ENCODE measurements at regions not wholly inside any gene's neighbourhood (a gene's known extent, or its start where the extent isn't known, plus 50 kb on each side); places are given as distances from the start of the nearest gene placed in this dataset.

DNA sequence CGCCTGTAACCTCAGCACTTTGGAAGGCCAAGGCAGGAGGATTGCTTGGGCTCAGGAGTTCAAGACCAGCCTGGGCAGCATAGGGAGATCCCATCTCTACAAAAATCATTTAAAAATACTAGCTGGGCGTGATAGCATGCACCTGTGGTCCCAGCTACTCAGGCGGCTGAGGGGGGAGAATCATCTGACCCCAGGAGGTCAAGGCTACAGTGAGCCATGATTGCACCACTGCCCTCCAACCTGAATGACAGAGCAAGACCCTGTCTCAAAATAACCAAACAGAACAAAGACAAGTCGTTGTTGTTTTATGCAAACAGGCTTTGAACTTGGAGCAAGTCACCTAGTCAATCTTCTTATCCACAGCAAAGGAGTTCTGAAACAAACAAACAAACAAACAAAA is 82.0 kb upstream of the AKAP13 start:
- CTCF ChIA-PET: interaction anchor here (1.7 kb wide), 1 partner anchor 33 kb away, joined by 5 read pairs; no protein-coding TSS in a partner anchor
- no peak for TF ChIP-seq ARNT (IDR thresholded peaks at IDR 0.05)
- no peak for TF ChIP-seq ZNF384 (IDR thresholded peaks at IDR 0.05)
- no peak for TF ChIP-seq SUZ12 (IDR thresholded peaks at IDR 0.05)
- no peak for TF ChIP-seq SP1 (IDR thresholded peaks at IDR 0.05)
- no peak for TF ChIP-seq HDGF (IDR thresholded peaks at IDR 0.05; ENCODE audit: borderline replicate concordance)
- POLR2A ChIA-PET: no interaction called here
- DNase-seq (ENCODE audit: extremely low spot score): no peak

GRCh38 chr15:85298941-85299340 is 81.5 kb upstream of the AKAP13 start:
- no peak for DNase-seq (ENCODE audit: extremely low spot score)
- TF ChIP-seq LEF1 (IDR thresholded peaks at IDR 0.05; ENCODE audit: borderline replicate concordance): no peak
- TF ChIP-seq ARNT (IDR thresholded peaks at IDR 0.05): no peak
- TF ChIP-seq CTBP1 (IDR thresholded peaks at IDR 0.05; ENCODE audit: borderline replicate concordance): no peak
- no peak for TF ChIP-seq BHLHE40 (IDR thresholded peaks at IDR 0.05; ENCODE audit: borderline replicate concordance)
- no peak for TF ChIP-seq L3MBTL2 (conservative IDR thresholded peaks at IDR 0.05)
- no peak for TF ChIP-seq HDGF (IDR thresholded peaks at IDR 0.05; ENCODE audit: borderline replicate concordance)
- no peak for TF ChIP-seq FOXM1 (IDR thresholded peaks at IDR 0.05; ENCODE audit: borderline replicate concordance)
- TF ChIP-seq FOXK2 (IDR thresholded peaks at IDR 0.05): no peak
- no peak for TF ChIP-seq ELF4 (IDR thresholded peaks at IDR 0.05)
- TF ChIP-seq SP1 (IDR thresholded peaks at IDR 0.05): no peak
- TF ChIP-seq ZNF384 (IDR thresholded peaks at IDR 0.05): no peak
- TF ChIP-seq, protein P1, sequence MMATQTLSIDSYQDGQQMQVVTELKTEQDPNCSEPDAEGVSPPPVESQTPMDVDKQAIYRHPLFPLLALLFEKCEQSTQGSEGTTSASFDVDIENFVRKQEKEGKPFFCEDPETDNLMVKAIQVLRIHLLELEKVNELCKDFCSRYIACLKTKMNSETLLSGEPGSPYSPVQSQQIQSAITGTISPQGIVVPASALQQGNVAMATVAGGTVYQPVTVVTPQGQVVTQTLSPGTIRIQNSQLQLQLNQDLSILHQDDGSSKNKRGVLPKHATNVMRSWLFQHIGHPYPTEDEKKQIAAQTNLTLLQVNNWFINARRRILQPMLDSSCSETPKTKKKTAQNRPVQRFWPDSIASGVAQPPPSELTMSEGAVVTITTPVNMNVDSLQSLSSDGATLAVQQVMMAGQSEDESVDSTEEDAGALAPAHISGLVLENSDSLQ (IDR thresholded peaks at IDR 0.05): no peak
- TF ChIP-seq SUZ12 (IDR thresholded peaks at IDR 0.05): no peak
- no peak for TF ChIP-seq FOXA1 (IDR thresholded peaks at IDR 0.05)
- no peak for TF ChIP-seq TARDBP (IDR thresholded peaks at IDR 0.05)
- TF ChIP-seq NFRKB (IDR thresholded peaks at IDR 0.05): no peak
- ChIA-PET CTCF (interaction anchor here (0.7 to 1.7 kb wide), 6 partner anchors 9 to 429 kb away, joined by 3 to 8 read pairs (median 3); no protein-coding TSS in a partner anchor), POLR2A (no interaction called here)

DNA sequence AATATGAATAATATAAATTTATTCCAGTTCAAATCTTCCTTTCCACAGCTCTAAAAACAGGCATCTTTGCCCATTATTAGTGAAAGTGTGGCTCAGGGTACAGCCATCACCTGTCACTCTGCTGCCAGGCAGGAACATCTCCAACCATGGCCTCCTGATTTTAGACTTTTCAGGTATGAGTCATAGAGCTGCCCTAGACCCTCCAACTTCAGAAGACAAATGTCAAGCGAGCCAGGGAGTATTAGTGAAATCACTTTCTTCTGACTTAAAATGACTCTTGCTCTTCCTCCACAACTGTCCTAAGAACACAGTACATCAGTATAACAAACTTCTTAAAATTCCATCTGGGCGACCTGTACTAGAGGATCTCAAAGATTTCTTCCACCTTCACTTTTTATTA is 78.1 kb upstream of the AKAP13 start:
- DNase-seq (ENCODE audit: extremely low spot score): no peak
- POLR2A ChIA-PET: no interaction called here
- no peak for TF ChIP-seq HDGF (IDR thresholded peaks at IDR 0.05; ENCODE audit: borderline replicate concordance)
- no peak for TF ChIP-seq SP1 (IDR thresholded peaks at IDR 0.05)
- no peak for TF ChIP-seq FOXM1 (IDR thresholded peaks at IDR 0.05; ENCODE audit: borderline replicate concordance)
- no peak for TF ChIP-seq SUZ12 (IDR thresholded peaks at IDR 0.05)
- TF ChIP-seq LEF1 (IDR thresholded peaks at IDR 0.05; ENCODE audit: borderline replicate concordance): no peak
- TF ChIP-seq ARNT (IDR thresholded peaks at IDR 0.05): no peak
- no peak for TF ChIP-seq ZNF384 (IDR thresholded peaks at IDR 0.05)
- TF ChIP-seq FOXK2 (IDR thresholded peaks at IDR 0.05): no peak
- TF ChIP-seq NFRKB (IDR thresholded peaks at IDR 0.05): no peak
- no peak for TF ChIP-seq FOXA1 (IDR thresholded peaks at IDR 0.05)
- TF ChIP-seq, protein P1 (IDR thresholded peaks at IDR 0.05): no peak
- no peak for TF ChIP-seq L3MBTL2 (conservative IDR thresholded peaks at IDR 0.05)
- no peak for TF ChIP-seq ELF4 (IDR thresholded peaks at IDR 0.05)
- no peak for TF ChIP-seq BHLHE40 (IDR thresholded peaks at IDR 0.05; ENCODE audit: borderline replicate concordance)
- TF ChIP-seq CTBP1 (IDR thresholded peaks at IDR 0.05; ENCODE audit: borderline replicate concordance): no peak
- CTCF ChIA-PET: interaction anchor here (0.6 to 1.1 kb wide), 2 partner anchors 14 to 34 kb away, joined by 3 to 4 read pairs; no protein-coding TSS in a partner anchor

GRCh38 chr15:85305050-85305449 is 75.4 kb upstream of the AKAP13 start:
- ChIA-PET CTCF (no interaction called here), POLR2A (no interaction called here)
- DNase-seq (ENCODE audit: extremely low spot score): no peak
- TF ChIP-seq HDGF (IDR thresholded peaks at IDR 0.05; ENCODE audit: borderline replicate concordance) (no peak), LEF1 (IDR thresholded peaks at IDR 0.05; ENCODE audit: borderline replicate concordance) (no peak), NFRKB (IDR thresholded peaks at IDR 0.05) (no peak), FOXK2 (IDR thresholded peaks at IDR 0.05) (no peak), ELF4 (IDR thresholded peaks at IDR 0.05) (no peak)
- TF ChIP-seq, protein P1 (IDR thresholded peaks at IDR 0.05): no peak

DNA sequence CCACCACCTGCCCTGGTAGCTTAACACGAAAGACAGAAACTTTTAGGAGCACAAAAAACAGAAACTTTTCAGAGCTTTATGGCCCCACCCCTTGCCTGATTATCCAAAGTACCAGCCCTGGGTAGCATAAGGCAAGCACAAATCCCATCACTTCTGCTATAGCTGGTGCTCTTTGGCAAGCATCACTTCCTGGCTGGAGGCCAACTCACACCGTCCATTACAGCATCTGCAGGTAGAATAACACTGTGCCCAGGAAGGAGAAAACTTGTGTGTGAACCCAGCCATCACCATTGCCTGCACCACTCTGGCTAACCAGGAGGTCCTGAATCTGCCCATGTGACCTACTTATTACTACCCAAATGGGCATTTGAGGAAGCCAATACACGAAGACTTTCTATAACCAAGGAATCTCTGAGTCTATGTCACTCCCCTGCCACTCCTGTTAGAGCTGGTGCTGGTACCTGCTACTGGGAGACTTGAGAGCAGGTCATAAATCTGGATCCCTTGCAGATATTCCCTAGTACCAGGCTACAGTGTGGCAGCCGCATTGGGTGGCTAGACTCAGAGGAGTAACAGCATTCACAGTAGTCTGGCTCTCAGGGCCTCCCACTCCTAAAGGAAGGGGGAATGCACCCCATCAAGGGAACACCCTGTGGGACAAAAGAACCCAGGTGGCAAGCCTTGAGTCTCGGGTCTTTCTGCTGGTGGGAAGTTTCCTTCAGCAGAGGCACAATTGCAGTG is 73.3 kb upstream of the AKAP13 start:
- ChIA-PET CTCF (interaction anchor here (0.6 kb wide), 1 partner anchor 15 kb away, joined by 4 read pairs; no protein-coding TSS in a partner anchor), POLR2A (no interaction called here)
- DNase-seq (ENCODE audit: extremely low spot score): no peak
- TF ChIP-seq FOXA1 (IDR thresholded peaks at IDR 0.05): no peak
- no peak for TF ChIP-seq ZNF384 (IDR thresholded peaks at IDR 0.05)
- no peak for TF ChIP-seq NFRKB (IDR thresholded peaks at IDR 0.05)
- TF ChIP-seq TARDBP (IDR thresholded peaks at IDR 0.05): no peak
- TF ChIP-seq CTBP1 (IDR thresholded peaks at IDR 0.05; ENCODE audit: borderline replicate concordance): no peak
- TF ChIP-seq, protein P1 (IDR thresholded peaks at IDR 0.05): no peak
- no peak for TF ChIP-seq FOXM1 (IDR thresholded peaks at IDR 0.05; ENCODE audit: borderline replicate concordance)
- no peak for TF ChIP-seq SUZ12 (IDR thresholded peaks at IDR 0.05)
- TF ChIP-seq FOXK2 (IDR thresholded peaks at IDR 0.05): no peak
- TF ChIP-seq BHLHE40 (IDR thresholded peaks at IDR 0.05; ENCODE audit: borderline replicate concordance): no peak
- TF ChIP-seq ELF4 (IDR thresholded peaks at IDR 0.05): no peak
- no peak for TF ChIP-seq ARNT (IDR thresholded peaks at IDR 0.05)
- no peak for TF ChIP-seq HDGF (IDR thresholded peaks at IDR 0.05; ENCODE audit: borderline replicate concordance)
- TF ChIP-seq LEF1 (IDR thresholded peaks at IDR 0.05; ENCODE audit: borderline replicate concordance): no peak
- no peak for TF ChIP-seq L3MBTL2 (conservative IDR thresholded peaks at IDR 0.05)

Measured in HEK293T (cell line).